ENCODE measurements at regions not wholly inside any gene's neighbourhood (a gene's known extent, or its start where the extent isn't known, plus 50 kb on each side); places are given as distances from the start of the nearest gene placed in this dataset.
"Not testable (repeated sequence)": the region's sequence is repeated elsewhere in the genome, so short reads cannot be mapped to it uniquely, and the experiment has no call there.

DNA sequence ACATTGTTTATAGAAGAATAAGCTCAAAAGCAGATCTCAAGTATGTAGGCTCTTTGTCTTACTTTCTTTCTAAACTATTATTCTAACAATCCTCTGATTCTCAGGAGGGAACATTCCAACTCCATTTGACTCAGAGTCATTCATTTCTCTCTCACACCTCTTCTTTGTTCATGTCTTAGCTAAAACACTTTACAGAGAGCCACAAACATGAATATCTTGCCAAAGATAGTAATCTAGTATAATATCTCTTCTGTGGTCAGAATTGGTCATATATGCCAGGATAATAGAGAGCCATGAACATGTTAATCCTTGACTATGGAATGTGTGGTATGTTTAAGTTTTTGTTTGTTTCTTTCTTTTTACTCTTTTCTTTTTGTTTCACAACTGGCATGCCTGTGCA is 456.0 kb upstream of the PTCHD4 start:
- DNase-seq, result no peak
- POLR2A ChIA-PET, result no interaction called here
- intact Hi-C loops (cut with micrococcal nuclease), result no loop called here
- Mint-ChIP-seq H3K27me3 (no peaks in the 10 kb centered on the region), H3K36me3 (no peaks in the 10 kb centered on the region), H3K27ac (no peak overlapping the region), H3K4me3 (no peak overlapping the region), H3K4me1 (ENCODE audit: low read depth) (no peaks in the 10 kb centered on the region), H3K9me3 (peaks cover 9% of the 10 kb centered on the region)
- CTCF ChIA-PET, result no interaction called here

DNA sequence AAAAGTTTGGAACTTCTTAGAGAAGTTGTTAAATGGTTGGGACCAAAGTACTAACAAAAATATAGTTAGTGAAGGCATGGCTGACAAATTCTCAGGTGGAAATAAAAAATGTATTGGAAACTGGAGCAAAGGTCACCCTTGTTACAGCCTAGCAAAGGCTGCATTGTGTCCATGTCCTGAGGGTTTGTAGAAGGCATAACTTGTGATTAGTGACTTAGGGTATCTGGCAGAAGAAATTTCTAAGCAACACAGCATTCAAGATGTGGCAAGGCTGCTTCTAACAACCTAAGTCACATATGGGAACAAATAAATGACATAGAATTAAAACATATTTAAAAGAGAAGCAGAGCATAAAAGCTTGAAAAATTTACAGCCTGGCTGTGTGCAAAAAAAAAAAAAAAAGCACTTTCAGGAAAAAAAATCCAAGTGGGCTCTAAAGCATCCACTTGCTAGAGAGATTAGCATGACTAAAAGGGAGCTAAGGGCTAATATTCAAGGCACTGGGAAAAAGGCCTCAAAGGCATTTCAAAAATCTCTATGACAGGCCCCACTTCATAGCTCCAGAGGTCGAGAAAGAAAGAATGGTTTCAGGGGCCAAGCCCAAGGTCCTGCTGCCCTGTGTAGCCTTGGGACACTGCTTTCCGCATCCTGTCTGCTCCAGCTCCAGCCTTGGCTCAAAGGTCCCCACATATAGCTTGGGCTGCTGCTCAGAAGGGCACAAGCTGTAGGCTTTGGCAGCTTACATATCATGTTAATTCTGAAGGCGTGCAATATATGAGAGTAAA is 453.2 kb upstream of the PTCHD4 start:
- no peak for DNase-seq
- Mint-ChIP-seq H3K27me3 (no peaks in the 10 kb centered on the region), H3K4me1 (ENCODE audit: low read depth) (no peaks in the 10 kb centered on the region), H3K36me3 (no peaks in the 10 kb centered on the region), H3K4me3 (no peak overlapping the region), H3K27ac (no peak overlapping the region), H3K9me3 (peaks cover 9% of the 10 kb centered on the region)
- intact Hi-C loops (cut with micrococcal nuclease), result no loop called here
- CTCF ChIA-PET, result no interaction called here
- POLR2A ChIA-PET, result no interaction called here

- Mint-ChIP-seq H3K4me3 (no peak overlapping the region), H3K27ac (no peak overlapping the region), H3K27me3 (no peaks in the 10 kb centered on the region), H3K36me3 (no peaks in the 10 kb centered on the region), H3K9me3 (peaks cover 8% of the 10 kb centered on the region), H3K4me1 (ENCODE audit: low read depth) (no peaks in the 10 kb centered on the region)
- POLR2A ChIA-PET, result no interaction called here
- DNase-seq, result no peak
- CTCF ChIA-PET, result no interaction called here
- intact Hi-C loops (cut with micrococcal nuclease), result no loop called here
Observed at GRCh38 chr6:48563433-48563832, 452.4 kb upstream of the PTCHD4 start.

GRCh38 chr6:48560408-48560807 is 449.4 kb upstream of the PTCHD4 start:
- Mint-ChIP-seq H3K27ac (no peak overlapping the region), H3K4me1 (ENCODE audit: low read depth) (no peaks in the 10 kb centered on the region), H3K9me3 (peaks cover 2% of the 10 kb centered on the region), H3K27me3 (no peaks in the 10 kb centered on the region), H3K36me3 (no peaks in the 10 kb centered on the region), H3K4me3 (no peak overlapping the region)
- POLR2A ChIA-PET, result no interaction called here
- DNase-seq, result no peak
- CTCF ChIA-PET, result no interaction called here
- intact Hi-C loops (cut with micrococcal nuclease), result no loop called here

GRCh38 chr6:48553467-48554189 is 442.6 kb upstream of the PTCHD4 start:
- no peak for DNase-seq
- no peak overlapping the region for H3K27ac Mint-ChIP-seq
- CTCF ChIA-PET, result no interaction called here
- POLR2A ChIA-PET, result no interaction called here
- H3K4me3 Mint-ChIP-seq, result no peak overlapping the region
- intact Hi-C loops (cut with micrococcal nuclease), result no loop called here
- no peaks in the 10 kb centered on the region for H3K9me3 Mint-ChIP-seq
- no peaks in the 10 kb centered on the region for H3K36me3 Mint-ChIP-seq
- no peaks in the 10 kb centered on the region for H3K27me3 Mint-ChIP-seq
- H3K4me1 Mint-ChIP-seq (ENCODE audit: low read depth), result no peaks in the 10 kb centered on the region

DNA sequence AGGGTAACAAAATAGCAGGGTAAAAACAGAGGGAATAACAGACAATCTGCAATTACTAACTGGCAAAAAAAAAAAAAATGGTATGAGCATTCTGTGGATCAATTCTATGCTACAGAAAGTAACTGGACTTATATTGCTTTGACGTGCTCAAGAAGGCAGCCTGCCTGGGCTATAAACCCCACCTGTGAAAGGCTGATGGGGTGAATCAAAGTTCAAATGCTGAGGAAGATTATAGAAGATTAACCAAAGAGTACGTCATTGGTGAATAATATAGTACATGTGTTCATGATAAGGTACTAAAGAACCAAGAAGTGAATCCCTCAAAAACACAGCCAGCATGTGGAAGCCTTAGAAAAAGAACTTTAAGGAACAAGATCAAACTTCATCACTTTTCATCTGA is 441.9 kb upstream of the PTCHD4 start:
- Mint-ChIP-seq H3K36me3 (no peaks in the 10 kb centered on the region), H3K4me3 (no peak overlapping the region), H3K4me1 (ENCODE audit: low read depth) (no peaks in the 10 kb centered on the region), H3K27me3 (no peaks in the 10 kb centered on the region), H3K9me3 (no peaks in the 10 kb centered on the region), H3K27ac (no peak overlapping the region)
- intact Hi-C loops (cut with micrococcal nuclease), result no loop called here
- no peak for DNase-seq
- ChIA-PET POLR2A (no interaction called here), CTCF (interaction anchor here (0.7 kb wide), 1 partner anchor 408 kb away, joined by 3 read pairs; no protein-coding TSS in a partner anchor)

DNA sequence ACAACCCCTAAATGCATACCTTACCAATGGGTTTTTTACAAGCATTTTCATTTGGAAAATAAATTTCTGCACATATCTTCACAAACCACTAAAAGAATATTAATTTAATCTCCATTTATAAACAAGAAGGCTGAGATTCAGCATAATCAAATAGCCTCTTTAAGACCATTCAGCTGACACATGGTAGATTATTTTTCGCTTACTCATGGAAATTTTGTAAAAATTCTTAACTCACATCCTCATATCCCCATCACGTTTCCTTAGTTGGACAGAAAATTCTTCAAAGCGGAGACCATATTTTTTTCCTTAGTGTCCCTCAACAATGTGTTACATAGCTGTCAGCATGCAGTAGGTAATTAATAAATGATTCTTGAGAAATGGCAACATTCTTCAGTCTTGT is 439.6 kb upstream of the PTCHD4 start:
- intact Hi-C loops (cut with micrococcal nuclease), result no loop called here
- no peaks in the 10 kb centered on the region for H3K36me3 Mint-ChIP-seq
- POLR2A ChIA-PET, result no interaction called here
- H3K4me1 Mint-ChIP-seq (ENCODE audit: low read depth), result no peaks in the 10 kb centered on the region
- H3K9me3 Mint-ChIP-seq, result no peaks in the 10 kb centered on the region
- CTCF ChIA-PET, result no interaction called here
- DNase-seq, result no peak
- no peak overlapping the region for H3K27ac Mint-ChIP-seq
- H3K4me3 Mint-ChIP-seq, result no peak overlapping the region
- no peaks in the 10 kb centered on the region for H3K27me3 Mint-ChIP-seq

- no peaks in the 10 kb centered on the region for H3K27me3 Mint-ChIP-seq
- no peak for DNase-seq
- H3K4me3 Mint-ChIP-seq, result no peak overlapping the region
- H3K4me1 Mint-ChIP-seq (ENCODE audit: low read depth), result no peaks in the 10 kb centered on the region
- no peak overlapping the region for H3K27ac Mint-ChIP-seq
- H3K9me3 Mint-ChIP-seq, result peaks cover 10% of the 10 kb centered on the region
- ChIA-PET POLR2A (no interaction called here), CTCF (no interaction called here)
- intact Hi-C loops (cut with micrococcal nuclease), result no loop called here
- H3K36me3 Mint-ChIP-seq, result no peaks in the 10 kb centered on the region
Observed at GRCh38 chr6:48542191-48542590, 431.2 kb upstream of the PTCHD4 start.

DNA sequence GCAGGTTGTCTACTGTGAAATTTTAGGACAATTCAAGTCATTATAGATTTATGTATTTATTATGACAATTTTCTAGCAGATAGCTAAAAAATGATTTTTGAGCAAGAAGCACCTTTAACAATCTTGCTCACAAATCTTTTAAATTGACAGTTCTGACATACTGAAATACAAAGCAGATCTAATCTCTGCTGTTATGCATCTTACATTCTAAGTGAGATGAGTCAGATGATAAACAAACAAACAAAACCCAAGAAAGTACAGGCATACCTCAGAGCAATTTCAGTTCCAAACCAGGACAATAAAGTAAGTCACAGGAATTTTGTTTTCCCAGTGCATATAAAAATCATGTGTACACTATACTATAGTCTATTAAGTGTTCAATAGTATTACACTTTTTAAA is 430.7 kb upstream of the PTCHD4 start:
- POLR2A ChIA-PET, result no interaction called here
- Mint-ChIP-seq H3K4me3 (no peak overlapping the region), H3K4me1 (ENCODE audit: low read depth) (no peaks in the 10 kb centered on the region), H3K27me3 (no peaks in the 10 kb centered on the region), H3K9me3 (peaks cover 10% of the 10 kb centered on the region), H3K36me3 (no peaks in the 10 kb centered on the region), H3K27ac (no peak overlapping the region)
- DNase-seq, result no peak
- CTCF ChIA-PET, result no interaction called here
- intact Hi-C loops (cut with micrococcal nuclease), result no loop called here

DNA sequence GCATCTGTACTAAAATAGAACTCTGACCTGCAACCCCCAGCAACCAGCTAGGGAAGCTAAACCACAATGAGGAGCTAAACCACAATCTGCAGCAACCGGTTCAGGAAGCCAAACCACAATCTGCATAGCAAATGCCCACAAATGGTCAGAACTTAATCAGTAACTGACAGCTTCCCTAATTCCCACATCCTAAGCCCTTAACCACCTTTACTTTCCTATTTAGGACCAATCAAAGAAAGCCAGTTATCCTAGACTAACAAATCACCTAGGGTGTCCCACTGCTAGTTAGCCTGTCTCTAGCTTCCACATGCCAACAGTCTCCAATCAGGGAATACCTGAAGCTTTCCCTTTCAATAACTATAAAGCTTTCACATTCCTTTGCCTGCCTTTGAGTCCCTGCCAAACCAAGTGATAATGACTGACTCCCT is 424.6 kb upstream of the PTCHD4 start:
- Mint-ChIP-seq H3K36me3 (no peaks in the 10 kb centered on the region), H3K27ac (no peak overlapping the region), H3K4me3 (no peak overlapping the region), H3K4me1 (ENCODE audit: low read depth) (no peaks in the 10 kb centered on the region), H3K9me3 (no peaks in the 10 kb centered on the region), H3K27me3 (no peaks in the 10 kb centered on the region)
- DNase-seq, result no peak
- ChIA-PET CTCF (no interaction called here), POLR2A (no interaction called here)
- intact Hi-C loops (cut with micrococcal nuclease), result no loop called here

- H3K4me3 Mint-ChIP-seq; intact Hi-C loops (cut with micrococcal nuclease); CTCF ChIA-PET: not testable (repeated sequence)
Observed at GRCh38 chr6:48530978-48531377, 420.0 kb upstream of the PTCHD4 start.

DNA sequence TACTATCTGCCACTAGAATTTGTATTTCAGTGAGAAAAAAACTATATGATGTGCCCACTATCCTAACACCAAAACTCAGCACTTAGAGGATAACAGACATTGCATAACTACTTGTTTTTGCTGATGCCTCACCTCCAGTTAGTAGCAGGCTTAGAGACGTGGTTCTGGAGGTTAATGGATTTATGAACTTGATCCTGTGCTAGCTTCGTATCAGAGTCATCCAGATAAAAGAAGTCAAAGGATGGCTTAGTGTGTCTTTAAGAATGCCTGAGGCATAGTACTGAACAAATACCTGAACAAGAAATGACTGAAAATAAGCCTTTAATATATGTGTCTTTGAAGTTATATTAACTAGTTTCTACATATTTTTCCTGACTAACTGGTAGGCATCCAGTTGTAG is 414.9 kb upstream of the PTCHD4 start:
- peaks cover 6% of the 10 kb centered on the region for H3K9me3 Mint-ChIP-seq
- no peaks in the 10 kb centered on the region for H3K4me1 Mint-ChIP-seq (ENCODE audit: low read depth)
- no peak for DNase-seq
- ChIA-PET POLR2A (no interaction called here), CTCF (no interaction called here)
- H3K4me3 Mint-ChIP-seq, result no peak overlapping the region
- intact Hi-C loops (cut with micrococcal nuclease), result no loop called here
- H3K27me3 Mint-ChIP-seq, result no peaks in the 10 kb centered on the region
- H3K36me3 Mint-ChIP-seq, result no peaks in the 10 kb centered on the region
- H3K27ac Mint-ChIP-seq, result no peak overlapping the region

More at GRCh38 chr6:48530978-48531377, 420.0 kb upstream of the PTCHD4 start:
- DNase-seq; POLR2A ChIA-PET; H3K9me3 Mint-ChIP-seq; H3K27ac Mint-ChIP-seq; H3K36me3 Mint-ChIP-seq; H3K4me1 Mint-ChIP-seq (ENCODE audit: low read depth); H3K27me3 Mint-ChIP-seq: not testable (repeated sequence)

GRCh38 chr6:48520951-48521350 is 410.0 kb upstream of the PTCHD4 start:
- CTCF ChIA-PET, result no interaction called here
- H3K27me3 Mint-ChIP-seq, result no peaks in the 10 kb centered on the region

More at GRCh38 chr6:48520951-48521350, 410.0 kb upstream of the PTCHD4 start:
- no peak for DNase-seq
- Mint-ChIP-seq H3K4me1 (ENCODE audit: low read depth) (no peaks in the 10 kb centered on the region), H3K36me3 (no peaks in the 10 kb centered on the region), H3K4me3 (no peak overlapping the region), H3K27ac (no peak overlapping the region), H3K9me3 (peaks cover 10% of the 10 kb centered on the region)
- POLR2A ChIA-PET, result no interaction called here
- intact Hi-C loops (cut with micrococcal nuclease), result no loop called here
